Gastrocnemius medialis (tissue), 4 donors: ENCODE measurements at regions not wholly inside any gene's neighbourhood (a gene's known extent, or its start where the extent isn't known, plus 50 kb on each side); places are given as distances from the start of the nearest gene placed in this dataset.

Source experiments
- ATAC-seq, 2 donors: fragments of 150-250 bp; one replicate each; pipeline ENCODE4 v1.9.1; 2016
- DNase-seq, 2 donors: peaks; one replicate each; pipeline ENCODE4 v3.0.0-alpha.2; 2019
- H3K27ac ChIP-seq, 4 donors: fragments of 200-600 bp; sonication (generic); 1 replicate in 1 of 4; 2 replicates in 3 of 4; pipeline ENCODE4 v1.5.1; 2016 to 2018; ENCODE audit warnings: mild to moderate bottlenecking in 2 of 4, moderate library complexity in 1 of 4
- H3K27me3 ChIP-seq, 3 donors: fragments of 200-600 bp; sonication (generic) in 2 of 3; 1 replicate in 1 of 3; 2 replicates in 2 of 3; pipeline versions ENCODE4 v1.5.1 to v1.6.0; 2016 to 2019; ENCODE audit warnings: mild to moderate bottlenecking in 1 of 3, moderate library complexity in 1 of 3
- H3K36me3 ChIP-seq, 2 donors: fragments of 200-600 bp; sonication (generic) in 1 of 2; one replicate each; pipeline ENCODE4 v1.5.1; 2017 to 2018
- H3K4me1 ChIP-seq, 2 donors: fragments of 200-600 bp; sonication (generic) in 1 of 2; one replicate each; pipeline ENCODE4 v1.5.1; 2016 to 2017; ENCODE audit warnings: mild to moderate bottlenecking in 2 of 2
- H3K4me3 ChIP-seq, 4 donors: fragments of 200-600 bp; sonication (generic) in 3 of 4; 1 replicate in 1 of 4; 2 replicates in 3 of 4; pipeline ENCODE4 v1.5.1; 2016 to 2019; ENCODE audit warnings: mild to moderate bottlenecking in 2 of 4
- H3K9me3 ChIP-seq, 3 donors: fragments of 200-600 bp; sonication (generic) in 2 of 3; 1 replicate in 1 of 3; 2 replicates in 2 of 3; pipeline ENCODE4 v1.5.1; 2016 to 2019
- POLR2A ChIP-seq, 2 donors: fragments of 450-650 bp; IDR thresholded peaks; one replicate each; pipeline ENCODE4 v1.6.1; 2017; ENCODE audit warnings: antibody characterized with exemption in 2 of 2, mild to moderate bottlenecking in 2 of 2, moderate library complexity in 2 of 2
- in situ Hi-C, 4 donors: fragments of 200-750 bp; cut with MboI; loops; one replicate each; pipeline versions ENCODE4 v1.15.0 to v1.8.0; 2017; ENCODE audit warnings: low sequenced_read_pairs in 4 of 4
- intact Hi-C: fragments of 100-400 bp; cut with DNase I; formaldehyde crosslinking; loops from one replicate; pipeline ENCODE4 v1.15.1; 2023; ENCODE audit warnings: low total_unique reads
- TF ChIP-seq, protein P1 (sequence below), 5 experiments: fragments of 450-650 bp in 3 of 5; fragments of 200-600 bp in 2 of 5; sonication (generic) in 2 of 5; IDR thresholded peaks in 4 of 5; conservative IDR thresholded peaks in 1 of 5; 1 replicate in 4 of 5; 2 replicates in 1 of 5; pipeline ENCODE4 v1.5.1; 2016 to 2019; ENCODE audit warnings: antibody characterized with exemption in 5 of 5, mild to moderate bottlenecking in 3 of 5, moderate library complexity in 3 of 5

DNA sequence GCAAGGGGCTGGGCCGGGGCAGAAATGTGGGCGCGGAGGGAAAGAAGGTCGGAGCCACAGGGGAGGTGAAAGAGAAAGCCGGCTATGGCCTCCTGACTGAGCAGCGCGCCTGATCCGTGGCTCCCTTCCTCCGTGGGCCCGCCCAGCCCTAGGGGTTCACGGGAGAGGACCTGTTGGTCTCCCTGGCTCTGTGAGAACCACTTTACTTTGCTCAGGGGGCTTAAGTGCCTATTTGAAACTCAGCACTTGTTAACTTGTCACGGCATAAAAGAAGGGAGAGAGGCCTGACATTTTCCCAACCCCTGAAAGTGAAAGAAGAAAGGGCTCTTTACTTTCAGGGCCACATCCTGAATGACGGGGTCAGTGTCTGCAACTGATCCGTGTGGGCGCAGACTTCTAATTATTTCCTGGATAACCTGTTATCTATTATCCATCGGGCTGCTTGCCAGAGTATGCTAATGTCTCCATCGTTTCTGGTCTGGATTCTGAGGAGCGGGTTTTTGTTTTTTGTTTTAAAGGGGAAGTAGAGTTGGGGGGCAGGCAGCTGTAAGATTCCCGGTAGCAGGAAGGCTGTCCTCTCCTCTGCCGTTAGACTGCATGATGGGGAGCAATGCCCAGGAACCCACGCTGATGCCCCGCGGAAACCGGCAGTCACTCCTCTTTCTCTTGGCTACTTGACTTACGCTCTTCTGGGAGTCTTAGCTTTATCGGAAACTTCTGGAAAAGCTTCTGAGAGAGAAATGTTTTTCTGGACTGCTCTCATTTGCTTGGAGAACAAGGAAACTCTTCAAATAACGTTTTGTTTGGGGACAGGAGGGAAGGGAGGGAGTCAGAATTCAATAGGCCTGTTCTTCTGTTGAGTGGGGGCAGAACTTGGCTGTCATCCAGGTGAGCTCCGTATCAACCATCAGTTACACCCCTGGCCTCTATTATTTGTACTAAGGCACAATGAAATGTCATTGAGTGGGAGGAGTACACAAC, 127.7 kb upstream of the MAX start:
- Histone ChIP-seq H3K27me3 (no peaks in the 10 kb centered on the region), H3K27ac (peak overlapping the region; percentile 55 to 70 (median 64)), H3K36me3 (no peaks in the 10 kb centered on the region), H3K4me1 (peaks cover 5 to 8% of the 10 kb centered on the region in 2 donors), H3K9me3 (no peaks in the 10 kb centered on the region), H3K4me3 (peak overlapping the region; percentile 47 to 76 (median 52))
- no peak for DNase-seq
- ATAC-seq, result peak; percentile 54 to 74
- TF ChIP-seq, protein P1, sequence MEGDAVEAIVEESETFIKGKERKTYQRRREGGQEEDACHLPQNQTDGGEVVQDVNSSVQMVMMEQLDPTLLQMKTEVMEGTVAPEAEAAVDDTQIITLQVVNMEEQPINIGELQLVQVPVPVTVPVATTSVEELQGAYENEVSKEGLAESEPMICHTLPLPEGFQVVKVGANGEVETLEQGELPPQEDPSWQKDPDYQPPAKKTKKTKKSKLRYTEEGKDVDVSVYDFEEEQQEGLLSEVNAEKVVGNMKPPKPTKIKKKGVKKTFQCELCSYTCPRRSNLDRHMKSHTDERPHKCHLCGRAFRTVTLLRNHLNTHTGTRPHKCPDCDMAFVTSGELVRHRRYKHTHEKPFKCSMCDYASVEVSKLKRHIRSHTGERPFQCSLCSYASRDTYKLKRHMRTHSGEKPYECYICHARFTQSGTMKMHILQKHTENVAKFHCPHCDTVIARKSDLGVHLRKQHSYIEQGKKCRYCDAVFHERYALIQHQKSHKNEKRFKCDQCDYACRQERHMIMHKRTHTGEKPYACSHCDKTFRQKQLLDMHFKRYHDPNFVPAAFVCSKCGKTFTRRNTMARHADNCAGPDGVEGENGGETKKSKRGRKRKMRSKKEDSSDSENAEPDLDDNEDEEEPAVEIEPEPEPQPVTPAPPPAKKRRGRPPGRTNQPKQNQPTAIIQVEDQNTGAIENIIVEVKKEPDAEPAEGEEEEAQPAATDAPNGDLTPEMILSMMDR (IDR thresholded peaks at IDR 0.05 in 4 of 5, conservative IDR thresholded peaks at IDR 0.05 in 1 of 5), result no peak
- TF ChIP-seq POLR2A (IDR thresholded peaks at IDR 0.05), result no peak
- intact Hi-C loops, result no loop called here
- in situ Hi-C loops, result no loop called here

DNA sequence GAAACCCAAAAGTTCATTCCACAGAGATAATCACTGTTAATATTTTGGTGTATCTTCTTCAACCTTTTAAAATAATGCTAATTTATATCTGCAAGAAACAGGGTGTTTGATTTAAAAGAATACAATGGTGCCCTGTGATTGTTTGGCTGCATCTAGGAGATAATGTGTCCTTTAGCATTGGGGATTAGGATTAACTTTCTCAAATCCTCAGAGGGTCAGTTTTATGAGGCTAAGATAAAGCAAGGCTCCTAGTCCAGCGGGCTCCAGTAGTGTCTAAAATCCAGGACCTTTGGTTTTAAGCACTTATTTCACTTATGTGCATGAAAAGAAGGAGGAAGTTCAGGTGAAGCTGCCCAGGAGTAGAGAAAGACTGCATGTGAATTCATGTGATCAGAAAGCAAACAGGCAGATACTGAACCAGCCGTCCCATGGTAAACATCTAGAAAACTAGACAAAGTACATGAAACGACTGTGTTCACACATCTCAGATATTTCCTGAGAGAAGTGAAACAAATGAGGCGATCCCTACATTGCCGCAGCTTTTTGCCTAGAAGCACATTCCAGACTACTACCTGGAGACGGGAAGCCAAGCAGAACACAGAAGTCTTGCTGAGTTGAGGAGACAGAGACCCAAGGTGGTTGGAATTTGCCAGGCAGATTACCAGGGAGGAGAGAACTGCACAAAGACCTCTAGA, 129.1 kb upstream of the MAX start:
- in situ Hi-C loops (no loop called here), intact Hi-C loops (no loop called here)
- Histone ChIP-seq H3K4me3 (no peak overlapping the region), H3K9me3 (no peaks in the 10 kb centered on the region), H3K4me1 (peaks cover 5 to 8% of the 10 kb centered on the region in 2 donors), H3K27ac (peak overlapping the region in 1 of 4 donors; percentile 69), H3K36me3 (no peaks in the 10 kb centered on the region), H3K27me3 (no peaks in the 10 kb centered on the region)
- TF ChIP-seq, protein P1 (IDR thresholded peaks at IDR 0.05 in 4 of 5, conservative IDR thresholded peaks at IDR 0.05 in 1 of 5), result no peak
- TF ChIP-seq POLR2A (IDR thresholded peaks at IDR 0.05), result no peak
- ATAC-seq (no peak), DNase-seq (no peak)

DNA sequence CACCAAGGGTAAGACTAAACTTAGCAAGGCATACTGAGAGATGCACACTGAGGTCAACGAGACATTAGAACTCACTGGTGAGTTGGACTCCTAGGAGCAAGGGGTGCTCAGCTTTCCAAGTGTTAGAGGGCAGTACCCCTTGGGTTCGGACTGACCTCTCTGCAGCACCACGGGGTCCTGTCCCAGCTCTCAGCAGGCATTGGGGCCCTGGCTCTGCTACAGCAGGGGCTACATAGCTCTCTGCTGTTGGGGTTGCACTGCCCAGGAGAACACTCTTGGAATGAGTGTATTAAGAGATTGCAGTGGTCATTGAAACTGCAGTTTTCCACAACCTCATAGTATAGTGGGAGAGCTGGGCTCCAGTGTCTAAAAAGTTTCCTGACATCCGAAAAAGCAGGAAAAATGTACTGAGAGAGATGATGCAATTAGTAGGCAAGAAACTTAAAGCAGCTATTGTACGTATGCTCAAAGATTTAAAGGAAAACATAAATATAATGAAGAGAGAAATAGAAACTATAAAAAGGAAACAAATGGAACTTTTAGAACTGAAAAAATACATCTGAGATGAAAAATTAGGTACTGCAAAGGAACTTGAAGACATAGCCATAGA, 132.5 kb upstream of the MAX start:
- H3K4me1 ChIP-seq, result peaks cover under 1 to 8% of the 10 kb centered on the region in 2 donors
- no peaks in the 10 kb centered on the region for H3K9me3 ChIP-seq
- H3K27ac ChIP-seq, result no peak overlapping the region
- TF ChIP-seq POLR2A (IDR thresholded peaks at IDR 0.05), result no peak
- TF ChIP-seq, protein P1 (IDR thresholded peaks at IDR 0.05 in 4 of 5, conservative IDR thresholded peaks at IDR 0.05 in 1 of 5), result no peak
- in situ Hi-C loops (no loop called here), intact Hi-C loops (no loop called here)
- ATAC-seq (no peak), DNase-seq (no peak)
- no peaks in the 10 kb centered on the region for H3K27me3 ChIP-seq
- no peaks in the 10 kb centered on the region for H3K36me3 ChIP-seq
- H3K4me3 ChIP-seq, result no peak overlapping the region

DNA sequence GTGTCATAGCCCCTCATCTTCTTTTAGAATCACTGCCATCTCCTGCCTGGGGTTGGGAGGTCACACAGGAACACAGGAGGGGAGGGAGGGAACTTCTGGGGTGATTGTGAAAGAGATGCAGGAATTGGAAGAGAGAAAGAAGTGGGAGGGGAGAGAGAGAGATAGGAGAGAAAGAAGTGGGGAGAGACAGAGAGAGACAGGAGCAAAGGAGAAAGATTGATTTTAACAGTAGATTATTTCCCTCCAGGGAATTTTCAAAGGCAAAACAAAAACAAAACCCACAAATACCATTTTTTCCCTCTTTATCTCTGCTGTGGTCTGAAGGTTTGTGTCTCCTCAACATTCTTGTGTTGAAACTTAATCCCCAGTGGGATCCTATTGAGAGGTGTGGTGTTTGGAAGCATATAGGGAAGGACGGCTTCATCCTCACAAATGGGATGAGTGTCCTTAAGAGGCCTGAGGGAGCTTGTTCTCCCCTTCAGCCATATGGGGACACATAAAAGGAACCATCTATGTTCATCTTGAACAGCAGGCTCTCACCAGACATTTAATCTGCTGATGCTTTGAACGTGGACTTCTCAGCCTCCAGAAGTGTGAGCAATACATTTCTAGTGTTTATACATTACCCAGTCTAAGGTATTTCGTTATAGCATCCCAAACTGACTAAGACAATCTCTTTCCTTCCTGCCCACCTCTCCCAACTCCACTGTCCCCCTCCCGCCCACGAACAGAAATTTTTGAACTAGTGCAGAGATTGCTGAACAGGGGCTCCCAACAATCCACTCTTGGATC, 134.9 kb upstream of the MAX start:
- Histone ChIP-seq H3K4me1 (no peaks in the 10 kb centered on the region), H3K27ac (no peak overlapping the region), H3K4me3 (no peak overlapping the region), H3K27me3 (no peaks in the 10 kb centered on the region), H3K36me3 (no peaks in the 10 kb centered on the region), H3K9me3 (no peaks in the 10 kb centered on the region)
- DNase-seq, result no peak
- in situ Hi-C loops (no loop called here), intact Hi-C loops (no loop called here)
- ATAC-seq, result peak in 1 of 2 donors; percentile 73
- no peak for TF ChIP-seq POLR2A (IDR thresholded peaks at IDR 0.05)
- TF ChIP-seq, protein P1 (IDR thresholded peaks at IDR 0.05 in 4 of 5, conservative IDR thresholded peaks at IDR 0.05 in 1 of 5), result no peak
